WTC11 (cell line): ENCODE measurements at regions not wholly inside any gene's neighbourhood (a gene's known extent, or its start where the extent isn't known, plus 50 kb on each side); places are given as distances from the start of the nearest gene placed in this dataset.

Source experiments
- ATAC-seq: fragments of 200-7000 bp; cut with Tn5 transposase; 2 replicates; pipeline ENCODE4 v1.10.0; 2021; ENCODE audit warnings: mild to moderate bottlenecking, moderate library complexity
- CTCF ChIA-PET: fragments of 300-600 bp; sonication (Branson Sonifier 250); formaldehyde crosslinking; loops from one replicate; lab custom pipeline; 2021; ENCODE audit warnings: antibody characterized with exemption; lab: Charles Lee
- POLR2A ChIA-PET: fragments of 350-600 bp; sonication (Branson Sonifier 250); formaldehyde crosslinking; loops from one replicate; lab custom pipeline; 2021; ENCODE audit warnings: antibody characterized with exemption; lab: Charles Lee
- DNase-seq: peaks from one replicate; pipeline ENCODE4 v3.0.0; 2021; ENCODE audit warnings: low spot score
- H3K27ac Mint-ChIP-seq: 2 replicates; pipeline ENCODE4 v1.8.0; 2021; ENCODE audit warnings: mixed read lengths
- H3K27me3 Mint-ChIP-seq: 2 replicates; pipeline ENCODE4 v1.8.0; 2021; ENCODE audit warnings: low read depth, mild to moderate bottlenecking, moderate library complexity, mixed read lengths
- H3K36me3 Mint-ChIP-seq: 2 replicates; pipeline ENCODE4 v1.8.0; 2021; ENCODE audit warnings: mixed read lengths
- H3K4me1 Mint-ChIP-seq: 2 replicates; pipeline ENCODE4 v1.8.0; 2022; ENCODE audit warnings: mixed read lengths
- H3K4me3 Mint-ChIP-seq: 2 replicates; pipeline ENCODE4 v1.8.0; 2021; ENCODE audit warnings: mild to moderate bottlenecking, moderate library complexity, mixed read lengths
- H3K9me3 Mint-ChIP-seq: 2 replicates; pipeline ENCODE4 v1.8.0; 2021; ENCODE audit warnings: mixed read lengths
- ATF3 ChIP-seq: sonication (generic); formaldehyde crosslinking; conservative IDR thresholded peaks from 2 replicates; pipeline ENCODE4 v1.8.1; 2022; ENCODE audit warnings: mild to moderate bottlenecking, missing genetic modification reagents
- ATF6 ChIP-seq: sonication (generic); formaldehyde crosslinking; IDR thresholded peaks from 2 replicates; pipeline ENCODE4 v1.8.1; 2023; ENCODE audit warnings: mild to moderate bottlenecking, missing genetic modification reagents
- CBFB ChIP-seq: sonication (generic); formaldehyde crosslinking; IDR thresholded peaks from 2 replicates; pipeline ENCODE4 v1.8.1; 2022; ENCODE audit warnings: mild to moderate bottlenecking, low read depth, missing genetic modification reagents
- E2F4 ChIP-seq: sonication (generic); formaldehyde crosslinking; IDR thresholded peaks from 2 replicates; pipeline ENCODE4 v1.8.1; 2022; ENCODE audit warnings: low read depth, mild to moderate bottlenecking, moderate library complexity, missing genetic modification reagents, borderline replicate concordance
- EMX1 ChIP-seq: fragments of 250-450 bp; sonication (Bioruptor Pico); IDR thresholded peaks from 2 replicates; pipeline ENCODE4 v1.8.0; 2021; ENCODE audit warnings: mild to moderate bottlenecking
- ESRRA ChIP-seq: sonication (generic); formaldehyde crosslinking; IDR thresholded peaks from 2 replicates; pipeline ENCODE4 v1.8.1; 2022; ENCODE audit warnings: mild to moderate bottlenecking, missing genetic modification reagents, borderline replicate concordance
- FOXK1 ChIP-seq: sonication (generic); formaldehyde crosslinking; IDR thresholded peaks from 2 replicates; pipeline ENCODE4 v1.8.0; 2022; ENCODE audit warnings: mild to moderate bottlenecking, moderate library complexity, missing genetic modification reagents
- GRHL2 ChIP-seq: fragments of 250-450 bp; sonication (Bioruptor Pico); IDR thresholded peaks from 2 replicates; pipeline ENCODE4 v1.8.0; 2022; ENCODE audit warnings: mild to moderate bottlenecking, moderate library complexity; ENCODE audit not compliant: insufficient replicate concordance, severe bottlenecking
- GTF2I ChIP-seq: fragments of 250-450 bp; sonication (Bioruptor Pico); conservative IDR thresholded peaks from 2 replicates; pipeline ENCODE4 v1.4.0; 2021; ENCODE audit warnings: mild to moderate bottlenecking
- HMGA2 ChIP-seq: fragments of 250-450 bp; sonication (Bioruptor Pico); IDR thresholded peaks from 2 replicates; pipeline ENCODE4 v1.4.0; 2021; ENCODE audit warnings: mild to moderate bottlenecking, moderate library complexity
- NFE2L1 ChIP-seq: sonication (generic); formaldehyde crosslinking; IDR thresholded peaks from 2 replicates; pipeline ENCODE4 v1.8.1; 2023; ENCODE audit warnings: missing genetic modification reagents
- NR3C1 ChIP-seq: sonication (generic); formaldehyde crosslinking; conservative IDR thresholded peaks from 2 replicates; pipeline ENCODE4 v1.8.1; 2023; ENCODE audit warnings: low read depth, mild to moderate bottlenecking, missing genetic modification reagents
- RELA ChIP-seq: sonication (generic); formaldehyde crosslinking; IDR thresholded peaks from 2 replicates; pipeline ENCODE4 v1.8.1; 2022; ENCODE audit warnings: missing genetic modification reagents, mild to moderate bottlenecking, borderline replicate concordance
- RORB ChIP-seq: fragments of 250-450 bp; sonication (Bioruptor Pico); IDR thresholded peaks from 2 replicates; pipeline ENCODE4 v1.9.0; 2021; ENCODE audit warnings: mild to moderate bottlenecking
- SOX15 ChIP-seq: fragments of 250-450 bp; sonication (Bioruptor Pico); IDR thresholded peaks from 2 replicates; pipeline ENCODE4 v1.9.0; 2021; ENCODE audit warnings: mild to moderate bottlenecking
- TEAD1 ChIP-seq: sonication (generic); formaldehyde crosslinking; IDR thresholded peaks from 2 replicates; pipeline ENCODE4 v1.8.0; 2022; ENCODE audit warnings: mild to moderate bottlenecking, missing genetic modification reagents
- ZMAT4 ChIP-seq: fragments of 250-450 bp; sonication (Bioruptor Pico); IDR thresholded peaks from 2 replicates; pipeline ENCODE4 v1.9.0; 2021; ENCODE audit warnings: mild to moderate bottlenecking
- ZNF219 ChIP-seq: sonication (generic); formaldehyde crosslinking; IDR thresholded peaks from 2 replicates; pipeline ENCODE4 v1.8.0; 2023; ENCODE audit warnings: missing genetic modification reagents, mild to moderate bottlenecking, borderline replicate concordance
- ZNF396 ChIP-seq: fragments of 250-450 bp; sonication (Bioruptor Pico); IDR thresholded peaks from 2 replicates; pipeline ENCODE4 v1.8.0; 2021; ENCODE audit warnings: mild to moderate bottlenecking, moderate library complexity, borderline replicate concordance
- TF ChIP-seq, protein P1 (sequence below): fragments of 250-450 bp; sonication (Bioruptor Pico); IDR thresholded peaks from 2 replicates; pipeline ENCODE4 v1.9.0; 2021; ENCODE audit warnings: mild to moderate bottlenecking
- TF ChIP-seq, protein P2 (sequence below): sonication (generic); formaldehyde crosslinking; IDR thresholded peaks from 2 replicates; pipeline ENCODE4 v1.8.0; 2022; ENCODE audit warnings: mild to moderate bottlenecking, missing genetic modification reagents

DNA sequence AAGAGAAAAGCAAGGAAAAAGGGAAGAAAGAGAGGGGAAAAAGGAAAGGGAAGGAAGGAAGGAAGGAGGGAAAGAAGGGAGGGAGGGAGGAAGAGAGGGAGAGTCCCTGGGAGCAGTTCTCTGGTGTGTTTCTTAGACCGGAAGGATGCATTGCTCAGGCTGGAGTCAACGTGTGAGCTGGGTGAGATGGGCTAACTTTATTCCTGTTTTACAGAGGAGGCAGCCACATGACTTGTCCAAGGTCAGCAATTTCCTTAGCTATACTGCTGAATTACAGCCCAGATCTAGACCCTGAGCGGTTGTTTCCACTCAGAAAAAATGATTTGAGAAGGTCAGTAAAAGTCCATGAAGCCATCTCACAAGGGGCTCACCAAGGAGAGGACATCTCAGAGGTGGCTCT is 86.6 kb upstream of the APCDD1 start:
- ChIA-PET CTCF (no interaction called here), POLR2A (no interaction called here)
- H3K36me3 Mint-ChIP-seq = peaks cover 11% of the 10 kb centered on the region
- ATAC-seq = no peak
- peaks cover 22% of the 10 kb centered on the region for H3K4me1 Mint-ChIP-seq
- peaks cover 21% of the 10 kb centered on the region for H3K9me3 Mint-ChIP-seq
- H3K27me3 Mint-ChIP-seq = peaks cover 8% of the 10 kb centered on the region
- no peak overlapping the region for H3K27ac Mint-ChIP-seq
- H3K4me3 Mint-ChIP-seq = no peak overlapping the region
- TF ChIP-seq TEAD1 (CRISPR knock-in tag) (no peak), HMGA2 (CRISPR knock-in tag) (no peak), RORB (no peak), GTF2I (CRISPR knock-in tag) (no peak), NR3C1 (no peak), ZNF396 (CRISPR knock-in tag) (no peak), FOXK1 (no peak), EMX1 (CRISPR knock-in tag) (no peak), ZMAT4 (CRISPR knock-in tag) (no peak), RELA (CRISPR knock-in tag) (no peak), ZNF219 (no peak), ESRRA (CRISPR knock-in tag) (no peak)
- TF ChIP-seq, all 79 proteins: peak for 0
- DNase-seq = no peak

DNA sequence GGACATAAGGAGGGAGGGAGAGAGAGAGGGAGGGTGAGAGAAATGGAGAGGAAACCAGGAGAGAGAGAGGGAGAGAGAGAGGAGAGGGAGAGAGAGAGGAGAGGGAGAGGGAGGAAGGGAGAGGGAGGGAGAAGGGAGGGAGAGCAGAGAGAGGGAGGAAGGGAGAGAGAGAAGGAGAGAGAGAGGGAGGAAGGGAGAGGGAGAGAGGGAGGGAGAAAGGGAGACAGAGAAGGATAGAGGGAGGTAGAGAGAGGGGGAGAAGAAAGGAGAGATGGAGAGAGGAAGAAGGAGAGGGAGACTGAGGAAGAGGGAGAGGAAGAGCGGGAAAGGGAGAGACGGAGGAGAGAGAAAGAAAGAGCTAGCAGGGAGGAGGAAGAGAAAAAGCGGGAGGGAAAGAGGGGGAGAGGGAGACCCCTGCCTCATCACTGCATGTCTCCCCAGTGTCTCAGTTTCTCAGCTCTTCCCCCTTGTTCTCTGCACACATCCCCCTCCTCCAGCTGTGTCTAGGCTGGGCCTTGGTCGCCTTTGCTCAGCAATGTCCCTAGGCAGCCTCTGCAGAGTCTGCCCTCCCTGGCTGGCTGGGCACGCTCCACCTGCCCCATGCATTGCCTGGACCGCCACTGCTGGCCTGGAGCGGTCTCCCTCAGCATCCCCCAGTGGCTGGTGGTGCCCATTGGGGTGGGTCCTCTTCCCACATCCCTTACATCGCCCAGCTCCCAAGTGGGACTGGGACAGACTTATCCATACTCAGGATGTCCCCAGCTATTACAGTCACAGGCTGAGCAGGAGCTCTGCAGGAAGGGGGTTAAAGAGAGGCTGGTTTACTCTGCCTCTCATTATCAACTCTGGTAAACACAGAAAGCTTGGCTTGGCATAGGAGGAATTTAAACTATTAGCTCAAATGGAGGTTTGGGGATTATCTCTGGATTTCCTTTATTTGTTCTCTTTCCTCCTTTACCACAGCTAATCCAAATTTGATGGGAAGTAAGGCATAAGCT is 85.7 kb upstream of the APCDD1 start:
- ATAC-seq = no peak
- ChIA-PET CTCF (interaction anchor here (0.9 kb wide), 1 partner anchor 337 kb away, joined by 3 read pairs; no protein-coding TSS in a partner anchor), POLR2A (no interaction called here)
- H3K4me3 Mint-ChIP-seq = no peak overlapping the region
- H3K27me3 Mint-ChIP-seq = peaks cover 10% of the 10 kb centered on the region
- TF ChIP-seq SOX15 (CRISPR knock-in tag) (no peak), E2F4 (CRISPR knock-in tag) (no peak)
- peaks cover 8% of the 10 kb centered on the region; the same call in 1 of the 2 replicates for H3K36me3 Mint-ChIP-seq
- no peak for DNase-seq
- no peak overlapping the region for H3K27ac Mint-ChIP-seq
- peaks cover 22% of the 10 kb centered on the region for H3K4me1 Mint-ChIP-seq
- peaks cover 15% of the 10 kb centered on the region for H3K9me3 Mint-ChIP-seq

GRCh38 chr18:10370716-10371115 is 83.7 kb upstream of the APCDD1 start:
- H3K4me1 Mint-ChIP-seq = peaks cover 28% of the 10 kb centered on the region
- H3K4me3 Mint-ChIP-seq = no peak overlapping the region
- ChIA-PET POLR2A (no interaction called here), CTCF (no interaction called here)
- ATAC-seq (no peak), DNase-seq (no peak)
- no peak for TF ChIP-seq ATF6 (CRISPR knock-in tag)
- no peak for TF ChIP-seq CBFB (CRISPR knock-in tag)
- no peaks in the 10 kb centered on the region for H3K36me3 Mint-ChIP-seq
- 0 out of 2 replicates have a peak, but pooled peaks cover under 1% of the 10 kb centered on the region for H3K9me3 Mint-ChIP-seq
- no peak overlapping the region for H3K27ac Mint-ChIP-seq
- peaks cover 17% of the 10 kb centered on the region for H3K27me3 Mint-ChIP-seq

- H3K4me1 Mint-ChIP-seq = peaks cover 28% of the 10 kb centered on the region
- peak; percentile 63 for ATAC-seq
- no peak for TF ChIP-seq EMX1 (CRISPR knock-in tag)
- TF ChIP-seq NFE2L1 (CRISPR knock-in tag) = no peak
- TF ChIP-seq GRHL2 (CRISPR knock-in tag) = no peak
- TF ChIP-seq, protein P1, sequence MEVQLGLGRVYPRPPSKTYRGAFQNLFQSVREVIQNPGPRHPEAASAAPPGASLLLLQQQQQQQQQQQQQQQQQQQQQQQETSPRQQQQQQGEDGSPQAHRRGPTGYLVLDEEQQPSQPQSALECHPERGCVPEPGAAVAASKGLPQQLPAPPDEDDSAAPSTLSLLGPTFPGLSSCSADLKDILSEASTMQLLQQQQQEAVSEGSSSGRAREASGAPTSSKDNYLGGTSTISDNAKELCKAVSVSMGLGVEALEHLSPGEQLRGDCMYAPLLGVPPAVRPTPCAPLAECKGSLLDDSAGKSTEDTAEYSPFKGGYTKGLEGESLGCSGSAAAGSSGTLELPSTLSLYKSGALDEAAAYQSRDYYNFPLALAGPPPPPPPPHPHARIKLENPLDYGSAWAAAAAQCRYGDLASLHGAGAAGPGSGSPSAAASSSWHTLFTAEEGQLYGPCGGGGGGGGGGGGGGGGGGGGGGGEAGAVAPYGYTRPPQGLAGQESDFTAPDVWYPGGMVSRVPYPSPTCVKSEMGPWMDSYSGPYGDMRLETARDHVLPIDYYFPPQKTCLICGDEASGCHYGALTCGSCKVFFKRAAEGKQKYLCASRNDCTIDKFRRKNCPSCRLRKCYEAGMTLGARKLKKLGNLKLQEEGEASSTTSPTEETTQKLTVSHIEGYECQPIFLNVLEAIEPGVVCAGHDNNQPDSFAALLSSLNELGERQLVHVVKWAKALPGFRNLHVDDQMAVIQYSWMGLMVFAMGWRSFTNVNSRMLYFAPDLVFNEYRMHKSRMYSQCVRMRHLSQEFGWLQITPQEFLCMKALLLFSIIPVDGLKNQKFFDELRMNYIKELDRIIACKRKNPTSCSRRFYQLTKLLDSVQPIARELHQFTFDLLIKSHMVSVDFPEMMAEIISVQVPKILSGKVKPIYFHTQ (CRISPR knock-in tag) = no peak
- TF ChIP-seq, protein P2, sequence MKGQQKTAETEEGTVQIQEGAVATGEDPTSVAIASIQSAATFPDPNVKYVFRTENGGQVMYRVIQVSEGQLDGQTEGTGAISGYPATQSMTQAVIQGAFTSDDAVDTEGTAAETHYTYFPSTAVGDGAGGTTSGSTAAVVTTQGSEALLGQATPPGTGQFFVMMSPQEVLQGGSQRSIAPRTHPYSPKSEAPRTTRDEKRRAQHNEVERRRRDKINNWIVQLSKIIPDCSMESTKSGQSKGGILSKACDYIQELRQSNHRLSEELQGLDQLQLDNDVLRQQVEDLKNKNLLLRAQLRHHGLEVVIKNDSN = no peak
- no peak for TF ChIP-seq ATF3 (CRISPR knock-in tag)
Measured at GRCh38 chr18:10371165-10371564, 83.3 kb upstream of the APCDD1 start.

More at GRCh38 chr18:10371165-10371564, 83.3 kb upstream of the APCDD1 start:
- ChIA-PET CTCF (no interaction called here), POLR2A (interaction anchor here (0.6 kb wide), 1 partner anchor 868 kb away, joined by 3 read pairs; no protein-coding TSS in a partner anchor)
- H3K9me3 Mint-ChIP-seq = no peaks in the 10 kb centered on the region
- H3K36me3 Mint-ChIP-seq = no peaks in the 10 kb centered on the region
- H3K4me3 Mint-ChIP-seq = no peak overlapping the region
- peaks cover 17% of the 10 kb centered on the region for H3K27me3 Mint-ChIP-seq
- no peak for DNase-seq
- H3K27ac Mint-ChIP-seq = no peak overlapping the region
